ENCODE measurements at regions not wholly inside any gene's neighbourhood (a gene's known extent, or its start where the extent isn't known, plus 50 kb on each side); places are given as distances from the start of the nearest gene placed in this dataset.

DNA sequence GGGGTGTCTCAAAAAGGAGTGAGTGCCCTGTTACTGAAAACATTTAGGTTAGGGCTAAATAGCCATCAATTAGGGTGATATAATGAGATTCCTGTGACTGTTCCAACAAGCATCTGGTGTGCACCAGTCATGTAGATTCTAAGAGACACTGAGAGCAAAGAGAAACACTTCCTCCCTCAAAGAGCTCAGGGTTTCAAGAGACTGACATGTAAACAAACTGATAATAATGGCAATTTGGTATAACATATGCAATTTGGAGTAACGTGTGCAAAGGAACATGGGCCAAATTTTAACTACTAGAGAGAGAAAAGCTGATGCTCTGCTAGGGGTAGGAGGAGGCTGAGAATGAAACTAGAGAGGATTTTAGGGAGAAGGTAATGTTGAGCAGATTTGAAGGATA is 237.1 kb downstream of the BMP4 start:
- TF ChIP-seq, protein P1, sequence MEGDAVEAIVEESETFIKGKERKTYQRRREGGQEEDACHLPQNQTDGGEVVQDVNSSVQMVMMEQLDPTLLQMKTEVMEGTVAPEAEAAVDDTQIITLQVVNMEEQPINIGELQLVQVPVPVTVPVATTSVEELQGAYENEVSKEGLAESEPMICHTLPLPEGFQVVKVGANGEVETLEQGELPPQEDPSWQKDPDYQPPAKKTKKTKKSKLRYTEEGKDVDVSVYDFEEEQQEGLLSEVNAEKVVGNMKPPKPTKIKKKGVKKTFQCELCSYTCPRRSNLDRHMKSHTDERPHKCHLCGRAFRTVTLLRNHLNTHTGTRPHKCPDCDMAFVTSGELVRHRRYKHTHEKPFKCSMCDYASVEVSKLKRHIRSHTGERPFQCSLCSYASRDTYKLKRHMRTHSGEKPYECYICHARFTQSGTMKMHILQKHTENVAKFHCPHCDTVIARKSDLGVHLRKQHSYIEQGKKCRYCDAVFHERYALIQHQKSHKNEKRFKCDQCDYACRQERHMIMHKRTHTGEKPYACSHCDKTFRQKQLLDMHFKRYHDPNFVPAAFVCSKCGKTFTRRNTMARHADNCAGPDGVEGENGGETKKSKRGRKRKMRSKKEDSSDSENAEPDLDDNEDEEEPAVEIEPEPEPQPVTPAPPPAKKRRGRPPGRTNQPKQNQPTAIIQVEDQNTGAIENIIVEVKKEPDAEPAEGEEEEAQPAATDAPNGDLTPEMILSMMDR (conservative IDR thresholded peaks at IDR 0.05 in 1 of 2, IDR thresholded peaks at IDR 0.05 in 1 of 2; ENCODE audit: low read depth in 1 of 2, low read length in 2 of 2) = no peak
- no peak for TF ChIP-seq EZH2 (IDR thresholded peaks at IDR 0.05; ENCODE audit: low read length, missing control alignments)

All from fibroblast of lung (primary cell).